ENCODE measurements at regions not wholly inside any gene's neighbourhood (a gene's known extent, or its start where the extent isn't known, plus 50 kb on each side); places are given as distances from the start of the nearest gene placed in this dataset.

DNA sequence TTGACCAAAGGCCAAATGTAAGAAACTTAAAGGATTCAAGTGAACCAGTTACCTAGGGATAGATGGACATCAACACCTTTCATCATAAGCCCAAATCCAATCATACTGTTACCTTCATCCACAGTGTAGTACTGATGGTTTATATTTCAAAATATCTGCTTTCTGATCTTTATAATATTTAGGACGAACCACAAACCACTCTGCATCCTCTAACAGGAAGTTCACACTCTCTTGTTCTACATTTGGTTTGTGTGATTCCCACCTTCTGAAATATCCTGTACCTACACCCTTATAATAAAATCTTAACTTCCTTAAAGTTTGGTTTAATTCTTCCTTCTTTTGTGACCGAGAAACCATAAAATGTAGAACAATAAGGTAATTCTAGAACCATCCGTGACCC, 535.7 kb upstream of the CHAC2 start:
- TF ChIP-seq, protein P1, sequence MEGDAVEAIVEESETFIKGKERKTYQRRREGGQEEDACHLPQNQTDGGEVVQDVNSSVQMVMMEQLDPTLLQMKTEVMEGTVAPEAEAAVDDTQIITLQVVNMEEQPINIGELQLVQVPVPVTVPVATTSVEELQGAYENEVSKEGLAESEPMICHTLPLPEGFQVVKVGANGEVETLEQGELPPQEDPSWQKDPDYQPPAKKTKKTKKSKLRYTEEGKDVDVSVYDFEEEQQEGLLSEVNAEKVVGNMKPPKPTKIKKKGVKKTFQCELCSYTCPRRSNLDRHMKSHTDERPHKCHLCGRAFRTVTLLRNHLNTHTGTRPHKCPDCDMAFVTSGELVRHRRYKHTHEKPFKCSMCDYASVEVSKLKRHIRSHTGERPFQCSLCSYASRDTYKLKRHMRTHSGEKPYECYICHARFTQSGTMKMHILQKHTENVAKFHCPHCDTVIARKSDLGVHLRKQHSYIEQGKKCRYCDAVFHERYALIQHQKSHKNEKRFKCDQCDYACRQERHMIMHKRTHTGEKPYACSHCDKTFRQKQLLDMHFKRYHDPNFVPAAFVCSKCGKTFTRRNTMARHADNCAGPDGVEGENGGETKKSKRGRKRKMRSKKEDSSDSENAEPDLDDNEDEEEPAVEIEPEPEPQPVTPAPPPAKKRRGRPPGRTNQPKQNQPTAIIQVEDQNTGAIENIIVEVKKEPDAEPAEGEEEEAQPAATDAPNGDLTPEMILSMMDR (IDR thresholded peaks at IDR 0.05; ENCODE audit: insufficient read depth, low read length, poor library complexity, severe bottlenecking), result no peak
- no peaks in the 10 kb centered on the region for H3K36me3 ChIP-seq (ENCODE audit: control insufficient read depth, insufficient read depth, low read length)
- H3K4me3 ChIP-seq (ENCODE audit: low read depth, low read length), result no peak overlapping the region
- no peaks in the 10 kb centered on the region for H3K27me3 ChIP-seq (ENCODE audit: control insufficient read depth, insufficient read depth, low read length)
- no peak for DNase-seq (ENCODE audit: low read depth)

DNA sequence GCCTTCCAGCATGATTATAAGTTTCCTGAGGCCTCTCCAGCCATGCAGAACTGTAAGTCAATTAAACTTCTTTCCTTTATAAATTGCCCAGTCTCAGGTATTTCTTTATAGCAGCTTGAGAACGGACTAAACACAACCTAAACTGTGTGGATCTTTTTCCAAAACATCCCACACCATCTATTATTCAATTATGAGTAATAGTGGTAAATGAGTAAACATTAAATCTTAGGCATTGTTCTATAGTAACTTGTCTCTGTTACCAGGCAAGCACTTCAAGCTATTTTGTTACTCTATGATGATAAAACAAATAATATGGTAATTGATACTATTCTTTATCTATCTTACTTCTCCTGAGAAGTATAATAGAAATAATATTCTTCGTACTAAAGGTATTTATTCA, 536.9 kb upstream of the CHAC2 start:
- Histone ChIP-seq H3K4me3 (ENCODE audit: low read depth, low read length) (no peak overlapping the region), H3K36me3 (ENCODE audit: control insufficient read depth, insufficient read depth, low read length) (no peaks in the 10 kb centered on the region), H3K27me3 (ENCODE audit: control insufficient read depth, insufficient read depth, low read length) (no peaks in the 10 kb centered on the region)
- TF ChIP-seq, protein P1 (IDR thresholded peaks at IDR 0.05; ENCODE audit: insufficient read depth, low read length, poor library complexity, severe bottlenecking), result no peak
- DNase-seq (ENCODE audit: low read depth), result no peak

DNA sequence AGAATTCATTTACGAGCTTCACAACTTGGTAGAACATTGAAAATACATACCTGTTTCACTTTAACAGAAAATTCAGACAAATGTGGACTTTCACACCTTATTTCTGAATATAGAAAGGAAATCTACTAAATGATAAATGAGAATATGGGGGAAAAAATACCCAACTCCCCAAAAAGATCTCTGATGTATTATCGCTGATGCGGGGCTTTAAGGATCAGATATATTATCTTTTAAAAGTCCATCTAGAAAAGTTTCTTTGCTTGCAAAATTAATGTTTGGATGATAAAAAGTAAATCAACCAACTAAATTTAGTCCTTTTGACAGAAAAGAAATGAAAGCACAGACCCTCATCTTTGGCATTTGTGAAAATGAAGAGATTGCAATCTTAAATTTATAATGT, 540.1 kb upstream of the CHAC2 start:
- no peaks in the 10 kb centered on the region for H3K36me3 ChIP-seq (ENCODE audit: control insufficient read depth, insufficient read depth, low read length)
- TF ChIP-seq, protein P1 (IDR thresholded peaks at IDR 0.05; ENCODE audit: insufficient read depth, low read length, poor library complexity, severe bottlenecking), result no peak
- no peaks in the 10 kb centered on the region for H3K27me3 ChIP-seq (ENCODE audit: control insufficient read depth, insufficient read depth, low read length)
- DNase-seq (ENCODE audit: low read depth), result no peak
- H3K4me3 ChIP-seq (ENCODE audit: low read depth, low read length), result no peak overlapping the region

DNA sequence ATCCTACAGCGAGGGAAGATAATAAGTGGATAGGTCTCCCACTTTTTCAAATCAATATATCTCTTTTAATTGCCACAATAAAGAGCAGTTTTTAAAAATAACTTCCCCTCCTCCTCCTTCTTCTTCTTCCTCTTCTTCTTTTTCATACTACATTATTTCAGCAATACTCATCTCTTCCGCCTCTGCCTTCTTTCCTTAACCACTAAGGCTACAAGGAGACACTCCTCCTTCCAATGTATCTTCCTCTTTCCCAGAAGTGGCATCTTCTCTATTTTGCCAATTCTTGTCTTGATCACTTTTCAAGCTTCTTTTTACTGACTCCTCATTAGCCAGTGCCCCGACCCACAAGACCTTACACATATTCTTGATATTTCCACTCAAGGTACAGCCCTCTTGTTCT, 546.6 kb upstream of the CHAC2 start:
- TF ChIP-seq, protein P1 (IDR thresholded peaks at IDR 0.05; ENCODE audit: insufficient read depth, low read length, poor library complexity, severe bottlenecking), result no peak
- H3K27me3 ChIP-seq (ENCODE audit: control insufficient read depth, insufficient read depth, low read length), result no peaks in the 10 kb centered on the region
- H3K36me3 ChIP-seq (ENCODE audit: control insufficient read depth, insufficient read depth, low read length), result no peaks in the 10 kb centered on the region
- H3K4me3 ChIP-seq (ENCODE audit: low read depth, low read length), result no peak overlapping the region
- DNase-seq (ENCODE audit: low read depth), result no peak

DNA sequence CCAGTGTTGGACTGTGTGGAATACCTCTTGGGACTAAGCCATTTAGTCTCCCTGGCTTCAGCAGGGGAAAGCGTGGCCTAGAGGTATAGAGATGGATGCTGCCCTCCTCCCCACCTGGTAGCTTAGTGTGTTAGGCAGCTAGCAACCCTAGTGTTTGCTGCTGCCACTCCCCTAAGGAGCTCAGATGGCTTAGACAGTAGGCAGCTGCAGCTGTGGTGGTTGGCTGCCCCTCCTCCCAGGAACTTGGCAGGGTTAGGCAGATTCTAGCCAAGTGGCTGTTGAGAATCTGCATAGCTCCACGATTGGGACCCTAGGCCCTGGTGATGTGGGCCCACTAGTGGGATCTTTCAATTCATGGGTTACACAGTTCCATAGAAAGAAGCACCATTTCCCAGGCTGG, 550.4 kb upstream of the CHAC2 start:
- no peak for DNase-seq (ENCODE audit: low read depth)
- Histone ChIP-seq H3K36me3 (ENCODE audit: control insufficient read depth, insufficient read depth, low read length) (no peaks in the 10 kb centered on the region), H3K4me3 (ENCODE audit: low read depth, low read length) (no peak overlapping the region), H3K27me3 (ENCODE audit: control insufficient read depth, insufficient read depth, low read length) (no peaks in the 10 kb centered on the region)
- TF ChIP-seq, protein P1 (IDR thresholded peaks at IDR 0.05; ENCODE audit: insufficient read depth, low read length, poor library complexity, severe bottlenecking), result no peak

DNA sequence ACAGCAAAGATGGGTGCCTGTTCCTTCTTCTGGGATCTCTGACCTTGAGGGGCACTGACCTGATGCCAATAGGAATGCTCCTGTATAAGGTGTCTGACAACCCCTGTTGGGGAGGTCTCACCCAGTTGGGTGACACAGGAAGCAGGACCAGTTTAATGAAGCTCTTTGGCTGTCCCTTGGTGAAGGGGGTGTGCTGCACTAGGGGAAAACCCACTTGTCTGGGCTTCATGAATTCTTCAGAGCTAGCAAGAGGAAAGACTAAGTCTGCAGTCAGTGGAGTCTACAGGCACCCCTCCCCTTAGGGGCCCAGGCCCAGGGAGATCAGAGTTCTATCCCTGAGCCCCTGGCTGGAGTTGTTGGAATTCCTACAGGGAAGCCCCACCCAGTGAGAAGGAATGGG, 550.8 kb upstream of the CHAC2 start:
- Histone ChIP-seq H3K4me3 (ENCODE audit: low read depth, low read length) (no peak overlapping the region), H3K36me3 (ENCODE audit: control insufficient read depth, insufficient read depth, low read length) (no peaks in the 10 kb centered on the region), H3K27me3 (ENCODE audit: control insufficient read depth, insufficient read depth, low read length) (no peaks in the 10 kb centered on the region)
- TF ChIP-seq, protein P1 (IDR thresholded peaks at IDR 0.05; ENCODE audit: insufficient read depth, low read length, poor library complexity, severe bottlenecking), result no peak
- no peak for DNase-seq (ENCODE audit: low read depth)
